ENCODE measurements at regions not wholly inside any gene's neighbourhood (a gene's known extent, or its start where the extent isn't known, plus 50 kb on each side); places are given as distances from the start of the nearest gene placed in this dataset.
A peak's percentile ranks its signal among the peaks of the same experiment; 100 is the strongest.

DNA sequence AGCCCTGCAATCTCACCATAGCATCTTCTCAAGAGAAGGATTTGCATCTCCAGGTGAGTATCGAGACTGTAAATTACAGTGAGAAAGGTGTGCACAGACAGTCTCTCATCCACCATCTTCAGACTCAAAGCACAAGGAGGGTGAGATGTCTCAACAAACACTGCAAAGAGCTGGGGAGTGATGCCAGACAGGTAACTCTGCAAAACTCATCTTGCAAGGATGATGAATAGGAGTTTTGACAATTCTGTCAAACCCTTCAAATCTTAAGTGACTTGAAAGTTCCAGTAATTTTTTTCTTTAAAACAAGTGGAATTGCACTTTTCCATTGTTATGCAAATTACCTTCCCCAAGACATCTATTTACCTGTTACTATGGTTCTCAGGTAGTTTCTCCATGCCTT lies 277.2 kb upstream of the VCX3A start:
- intact Hi-C loops (cut with DNase I): no loop called here
- DNase-seq: peak in 15 of 42 donors; percentile 7 to 66 (median 26)

DNA sequence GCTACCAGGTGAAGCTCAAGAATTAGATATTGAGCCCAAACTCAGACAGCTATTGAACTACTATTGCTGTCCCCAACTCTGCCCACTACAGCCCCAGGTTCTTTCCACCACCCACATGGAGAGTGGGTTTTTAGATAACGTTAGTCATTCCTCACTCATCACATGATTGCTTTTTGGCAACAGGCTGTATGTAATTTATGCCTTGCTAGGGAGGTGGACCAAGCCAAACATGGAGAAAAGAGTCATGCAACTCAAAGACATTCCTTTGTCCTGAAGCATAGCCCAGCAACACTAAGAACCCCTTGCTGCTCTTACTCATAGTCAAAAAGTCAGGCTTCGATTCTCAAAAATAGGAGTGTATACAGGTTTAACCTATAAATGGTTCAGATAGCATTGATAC lies 275.9 kb upstream of the VCX3A start:
- no peak for DNase-seq
- intact Hi-C loops (cut with DNase I): no loop called here

DNA sequence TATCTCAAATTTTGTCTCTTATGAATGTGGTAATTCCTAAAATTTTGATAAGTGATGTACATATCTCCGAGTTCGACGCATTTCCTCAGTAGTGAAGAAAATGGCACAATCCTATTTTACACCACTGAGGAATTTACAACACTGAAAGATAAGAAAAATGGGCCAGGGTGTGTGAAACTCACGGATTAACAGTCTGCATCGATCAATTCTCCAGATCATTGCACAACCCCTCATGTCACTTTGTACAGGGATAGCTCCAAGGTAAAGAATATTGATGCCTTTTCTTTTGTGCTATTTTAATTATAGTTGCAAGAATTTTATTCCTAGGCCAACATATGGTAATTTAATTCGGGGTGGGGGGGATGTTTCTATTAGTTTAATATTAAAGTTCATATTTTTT lies 268.7 kb upstream of the VCX3A start:
- intact Hi-C loops (cut with DNase I): no loop called here
- no peak for DNase-seq

DNA sequence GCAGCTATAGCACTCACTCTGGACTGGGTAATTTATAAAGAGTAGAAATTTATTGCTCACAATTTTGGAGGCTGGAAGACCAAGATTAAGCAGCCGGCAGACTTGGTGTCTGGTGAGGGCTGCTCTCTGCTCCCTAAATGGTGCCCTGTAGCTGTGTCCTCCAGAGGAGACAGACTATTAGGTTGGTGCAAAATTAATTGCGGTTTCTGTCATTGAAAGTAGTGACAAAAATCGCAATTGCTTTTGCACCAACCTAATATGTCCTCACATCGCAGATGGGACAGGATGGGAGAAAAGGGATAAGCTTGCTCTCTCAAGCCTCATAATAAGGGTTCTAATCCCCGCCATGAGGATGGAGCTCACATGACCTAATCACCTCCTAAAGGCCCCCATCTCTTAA lies 258.1 kb upstream of the VCX3A start:
- no peak for DNase-seq
- intact Hi-C loops (cut with DNase I): no loop called here

DNA sequence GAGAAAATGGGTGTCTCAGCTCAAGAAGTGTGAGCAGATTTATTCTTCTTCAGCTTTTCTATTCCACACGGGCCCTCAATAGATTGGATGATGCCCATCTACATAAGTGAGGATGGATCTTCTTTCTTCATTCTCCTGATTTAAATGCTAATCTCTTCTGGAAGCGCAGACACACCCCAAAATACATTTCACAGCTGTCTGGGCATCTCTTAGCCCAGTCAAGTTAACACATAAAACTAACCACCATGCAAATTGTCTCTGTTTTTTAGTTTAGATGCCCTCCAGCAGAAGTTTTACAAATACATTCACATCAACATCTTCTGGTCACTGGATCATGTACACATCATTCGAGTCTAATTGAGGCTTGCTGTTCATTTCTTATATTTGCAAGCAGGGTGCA lies 249.0 kb upstream of the VCX3A start:
- intact Hi-C loops (cut with DNase I): no loop called here
- DNase-seq: no peak

DNA sequence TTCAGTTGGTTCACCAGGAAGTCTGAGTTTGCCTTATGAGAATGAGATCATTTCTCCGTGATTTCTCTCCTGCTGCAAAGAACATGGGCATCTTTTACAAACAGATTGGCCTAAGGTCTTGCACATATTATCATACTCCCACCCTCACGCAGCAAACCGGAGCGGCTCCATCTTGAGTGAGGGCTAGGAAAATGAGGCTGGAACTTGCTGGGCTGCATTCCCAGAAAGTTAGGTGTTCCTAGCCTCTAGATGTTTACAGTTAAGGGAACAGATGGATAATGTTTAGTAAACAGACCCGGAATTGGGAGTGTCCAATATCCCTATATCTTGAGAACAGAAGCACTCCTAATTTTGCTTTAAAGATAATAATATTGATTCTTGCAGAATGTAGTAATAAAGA lies 247.9 kb upstream of the VCX3A start:
- no peak for DNase-seq
- intact Hi-C loops (cut with DNase I): no loop called here

DNA sequence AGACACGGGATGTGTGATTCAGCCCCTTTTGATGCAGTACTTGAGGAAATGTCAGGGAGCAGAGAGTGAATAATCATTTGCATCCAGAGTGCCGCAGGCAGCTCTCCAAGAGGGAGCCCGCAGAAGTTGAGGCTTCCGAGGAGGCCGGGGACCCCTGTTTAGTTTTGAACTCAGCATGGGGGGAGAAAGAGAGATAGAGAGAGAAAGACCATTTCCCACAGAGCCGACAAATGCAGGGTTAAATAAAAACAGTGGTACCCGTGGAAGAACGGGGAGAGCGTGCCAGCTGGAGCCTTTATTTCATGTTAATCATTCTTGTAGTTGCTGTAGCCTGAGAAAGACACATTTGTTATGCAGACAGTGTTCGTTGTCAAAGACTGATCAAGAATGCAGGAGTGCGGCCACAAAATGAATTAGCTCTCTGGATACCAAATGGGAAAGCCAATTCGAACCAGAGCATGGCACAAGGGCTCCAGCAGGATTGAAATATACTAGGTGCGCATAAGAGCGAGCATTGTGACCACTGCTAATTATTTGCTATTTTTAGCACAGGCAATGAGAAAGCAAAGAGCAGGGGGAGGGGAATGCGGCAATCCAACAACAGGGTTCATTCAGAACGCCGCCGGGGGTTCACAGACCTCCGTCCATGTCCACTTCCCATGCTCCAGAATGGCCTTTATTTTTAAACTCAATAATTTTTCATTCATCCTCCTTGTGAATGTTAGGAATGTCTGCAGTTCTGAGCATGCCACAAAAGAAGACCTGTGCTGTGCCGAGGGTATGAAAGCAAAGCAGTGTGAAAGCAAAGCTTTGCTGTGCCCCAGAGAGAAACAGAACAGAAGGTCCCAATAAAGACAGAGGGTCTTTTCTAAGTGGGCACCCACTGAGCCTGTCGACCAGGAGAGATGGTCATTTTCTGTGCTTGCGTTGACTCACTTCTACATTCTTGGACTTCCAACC lies 243.9 kb upstream of the VCX3A start:
- peak in 41 of 42 donors; percentile 4 to 68 (median 36) for DNase-seq
- intact Hi-C loops (cut with DNase I): no loop called here

DNA sequence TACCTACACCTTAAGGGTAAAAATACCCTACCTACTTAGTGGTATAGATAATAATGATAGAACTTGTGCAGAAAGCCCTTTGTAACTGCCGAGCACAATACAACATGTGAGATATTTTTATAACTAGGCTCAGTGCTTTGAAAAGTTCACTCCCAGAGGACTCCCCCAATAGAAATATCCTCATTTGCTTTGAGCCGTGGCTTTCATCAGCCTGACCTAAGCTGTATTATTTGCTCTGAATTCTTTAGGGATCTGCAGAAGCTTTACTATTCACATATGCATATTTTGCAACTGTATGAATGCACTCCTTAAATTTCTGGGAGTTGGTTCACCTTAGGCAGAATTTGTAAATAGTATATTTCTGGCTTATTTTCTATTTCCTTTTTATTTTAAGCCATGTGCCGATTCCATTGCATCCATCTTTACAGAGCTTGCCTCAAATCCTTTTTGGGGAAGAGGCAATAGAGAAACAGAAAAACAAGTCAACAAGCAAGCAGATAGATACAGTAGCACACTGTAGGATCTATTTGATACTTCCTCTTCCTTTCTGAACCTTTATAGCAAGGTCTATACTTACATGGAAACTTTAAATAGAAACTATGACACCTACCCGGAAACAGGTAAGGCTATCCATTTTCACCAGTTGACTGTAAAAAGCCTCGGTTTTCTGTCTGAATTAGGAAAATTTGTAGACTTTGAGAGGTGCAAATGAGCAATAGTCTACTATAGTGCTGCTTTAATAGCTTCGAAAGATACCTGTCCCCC lies 242.5 kb upstream of the VCX3A start:
- no peak for DNase-seq
- intact Hi-C loops (cut with DNase I): no loop called here

DNA sequence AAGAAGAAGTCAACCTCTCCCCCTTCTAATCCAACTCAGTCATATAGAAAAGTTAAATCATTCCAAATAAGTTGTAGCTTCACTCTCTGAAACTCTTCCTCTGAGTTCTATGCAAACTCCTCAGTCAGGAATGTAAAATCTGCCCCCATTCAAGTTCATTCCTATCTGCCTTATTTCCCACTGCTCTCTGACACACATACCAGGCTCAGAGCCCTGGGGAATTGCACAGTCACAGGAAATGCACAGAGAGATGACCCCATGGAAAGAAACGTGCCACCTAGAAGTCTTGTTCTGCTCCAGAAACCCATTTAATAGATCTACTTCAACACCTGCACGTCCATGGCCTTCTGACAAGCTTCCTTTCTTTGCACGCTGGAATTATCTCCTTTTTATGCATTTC lies 236.0 kb upstream of the VCX3A start:
- intact Hi-C loops (cut with DNase I): no loop called here

DNA sequence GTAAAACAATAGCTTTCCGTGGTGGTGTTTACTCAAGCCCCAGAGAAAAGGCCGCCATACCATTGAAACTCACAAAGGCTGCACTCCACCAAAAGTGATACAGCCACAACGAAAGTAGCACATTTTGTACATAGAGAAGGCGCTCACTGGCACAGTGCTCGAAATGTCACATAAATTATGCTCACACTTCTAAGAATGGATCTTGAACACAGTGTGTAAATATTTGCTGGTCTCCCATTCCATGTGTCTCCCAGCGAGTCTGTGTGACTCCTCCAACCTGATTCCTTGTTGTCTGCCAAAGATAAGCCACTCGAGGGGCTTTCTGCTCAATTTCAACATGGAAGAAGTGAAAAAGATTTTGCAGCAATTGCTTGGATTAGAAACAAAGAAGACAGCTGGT lies 234.0 kb upstream of the VCX3A start:
- no peak for DNase-seq
- intact Hi-C loops (cut with DNase I): no loop called here

More for the DNA sequence above, 236.0 kb upstream of the VCX3A start:
- DNase-seq: no peak

DNA sequence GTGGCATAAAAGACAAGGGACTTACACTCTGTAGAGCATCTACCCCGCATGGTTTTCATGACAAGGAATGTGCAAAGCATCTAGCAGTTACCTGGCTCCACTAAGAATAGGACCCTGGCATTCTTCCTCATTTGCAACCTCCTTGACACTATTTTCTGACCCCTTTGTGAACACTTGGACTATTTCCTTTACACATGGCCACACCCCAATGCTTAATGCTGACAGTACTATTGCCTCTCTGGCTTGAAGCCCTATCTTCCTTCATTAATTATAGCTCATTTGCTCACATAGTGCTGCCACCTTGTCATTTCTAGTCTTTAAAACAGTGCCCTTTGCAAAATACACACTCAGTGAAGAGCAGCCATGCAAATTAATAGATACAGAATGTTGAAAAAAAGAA lies 226.3 kb upstream of the VCX3A start:
- intact Hi-C loops (cut with DNase I): no loop called here
- no peak for DNase-seq

DNA sequence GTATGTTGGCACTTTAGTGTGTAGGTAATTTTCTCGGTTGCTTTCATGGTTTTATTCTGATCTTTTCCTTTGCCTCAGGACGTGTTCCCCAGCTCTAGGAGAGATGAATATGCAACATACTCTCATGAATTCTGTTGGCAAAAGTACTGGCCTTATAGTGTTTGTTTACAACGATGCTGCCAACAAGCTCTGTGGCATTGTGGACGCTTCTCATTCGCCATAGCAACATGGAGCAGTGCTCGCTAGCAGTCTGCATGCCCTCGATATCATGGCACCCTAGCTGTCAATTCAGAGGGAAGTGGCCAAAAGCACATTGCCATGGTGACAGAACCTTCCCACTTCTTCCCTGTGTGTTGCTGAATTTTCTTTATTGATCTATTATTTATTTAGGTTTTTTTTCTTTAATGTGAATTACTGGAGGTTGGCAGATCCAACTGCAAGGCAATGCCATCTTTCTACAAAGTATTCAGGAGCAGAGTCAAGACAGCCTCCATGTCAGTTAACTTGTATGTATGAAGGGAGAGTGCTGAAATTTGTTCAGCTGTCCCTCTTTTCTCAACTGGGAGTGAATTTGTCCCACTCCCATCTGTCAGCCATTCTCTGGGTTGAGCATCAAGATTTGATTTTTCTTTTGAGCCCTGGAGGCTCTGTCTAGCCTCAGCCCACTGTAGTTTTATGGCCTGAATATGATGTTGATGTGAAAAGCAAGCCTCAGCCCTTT lies 224.9 kb upstream of the VCX3A start:
- intact Hi-C loops (cut with DNase I): no loop called here

DNA sequence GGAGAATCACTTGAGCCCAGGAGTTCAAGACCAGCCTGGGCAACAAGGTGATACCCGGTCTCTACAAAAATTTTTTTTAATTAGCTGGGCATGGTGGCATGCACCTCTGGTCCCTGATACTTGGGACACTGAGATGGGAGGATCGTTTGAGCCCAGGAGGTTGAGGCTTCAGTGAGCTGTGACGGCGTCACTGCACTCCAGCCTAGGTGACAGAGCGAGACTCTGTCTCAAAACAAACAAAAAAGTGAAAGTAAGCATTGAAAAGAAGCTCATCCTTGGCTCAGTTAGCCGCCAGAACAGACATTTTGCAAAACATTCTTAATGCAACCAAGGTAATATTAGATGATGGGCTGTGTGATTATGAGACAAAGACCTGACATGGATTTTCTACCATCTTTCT lies 223.3 kb upstream of the VCX3A start:
- no peak for DNase-seq
- intact Hi-C loops (cut with DNase I): no loop called here

More for the DNA sequence above, 224.9 kb upstream of the VCX3A start:
- DNase-seq: no peak

DNA sequence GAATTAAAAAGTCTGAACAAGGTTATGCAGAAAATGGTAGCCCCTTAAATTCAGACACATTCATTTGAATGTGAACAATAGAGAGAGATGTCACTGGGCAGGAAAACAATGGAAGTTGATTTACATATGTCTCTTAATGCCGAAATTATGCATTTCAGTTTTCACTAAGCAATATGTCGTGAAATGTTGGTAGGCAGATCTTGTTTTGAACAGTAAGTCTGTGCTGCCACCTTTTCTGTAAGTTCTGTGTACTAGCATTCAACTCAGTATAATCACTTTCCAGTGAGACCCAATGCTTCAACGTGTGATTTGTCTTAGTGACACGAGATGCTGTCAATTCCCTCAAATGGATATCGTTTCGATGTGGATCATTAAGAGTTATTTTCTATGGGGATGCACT lies 222.7 kb upstream of the VCX3A start:
- intact Hi-C loops (cut with DNase I): no loop called here

DNA sequence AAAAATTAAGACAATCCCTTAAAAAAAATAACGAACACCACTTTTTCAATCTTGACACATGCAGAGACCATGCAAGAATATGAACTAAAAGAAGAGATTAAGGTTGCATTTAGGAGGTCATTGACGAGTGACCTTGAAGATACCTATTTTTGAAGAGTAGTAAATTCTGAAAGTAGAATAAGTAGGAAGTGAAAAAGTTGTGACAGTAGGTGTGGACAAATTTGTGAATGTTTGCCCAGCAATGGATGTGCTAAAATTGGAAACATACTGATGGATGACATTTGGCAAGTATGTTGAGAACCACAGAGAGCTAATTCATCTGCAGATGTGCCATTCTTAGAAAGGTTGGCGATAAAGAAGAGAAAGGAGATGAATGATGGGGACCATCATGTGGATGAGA lies 213.7 kb upstream of the VCX3A start:
- intact Hi-C loops (cut with DNase I): no loop called here

More for the DNA sequence above, 222.7 kb upstream of the VCX3A start:
- no peak for DNase-seq

DNA sequence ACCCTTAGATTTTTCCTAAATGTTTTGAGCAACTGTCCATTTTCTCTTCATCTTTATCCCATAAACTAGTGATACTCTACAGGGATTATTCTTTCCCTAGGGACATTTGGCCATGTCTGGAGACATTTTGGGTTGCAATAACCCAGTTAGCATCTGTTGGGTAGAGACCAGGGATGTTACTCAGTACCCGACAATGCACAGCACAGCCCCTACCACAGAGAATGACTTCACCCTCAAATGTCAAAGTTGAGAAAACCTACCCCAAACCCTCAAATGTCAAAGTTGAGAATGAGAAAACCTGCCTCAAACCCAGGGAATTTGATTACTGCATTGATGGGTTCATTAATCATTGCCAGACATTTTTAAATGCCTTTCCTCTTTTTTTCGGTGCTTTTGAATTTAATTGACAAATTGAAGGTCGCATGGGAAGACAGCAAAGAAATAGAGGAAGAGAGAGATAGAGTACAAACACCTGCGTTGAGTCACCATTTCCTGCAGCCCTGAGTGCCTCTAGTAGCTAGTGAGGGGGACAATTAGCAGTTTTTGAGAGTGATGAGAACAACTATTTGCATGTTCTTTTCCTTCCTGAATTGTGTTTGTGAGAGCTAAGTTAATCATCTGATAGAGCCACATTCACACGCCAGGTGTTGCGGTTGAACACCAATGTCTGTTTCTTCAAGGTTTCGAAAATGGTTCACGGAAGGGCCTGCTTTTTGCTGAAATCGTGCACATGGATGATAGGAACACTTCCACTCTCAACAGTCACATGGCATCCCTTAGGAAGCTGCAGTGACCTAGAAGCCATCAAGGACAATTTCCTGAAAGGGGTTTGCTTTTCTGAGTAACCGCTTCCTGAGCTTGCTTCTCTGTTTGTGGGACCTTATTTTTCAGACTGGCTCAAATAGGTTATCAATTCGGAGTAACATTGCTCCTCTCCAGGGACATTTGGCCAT lies 203.9 kb upstream of the VCX3A start:
- intact Hi-C loops (cut with DNase I): no loop called here
- no peak for DNase-seq

More for the DNA sequence above, 213.7 kb upstream of the VCX3A start:
- DNase-seq: no peak

DNA sequence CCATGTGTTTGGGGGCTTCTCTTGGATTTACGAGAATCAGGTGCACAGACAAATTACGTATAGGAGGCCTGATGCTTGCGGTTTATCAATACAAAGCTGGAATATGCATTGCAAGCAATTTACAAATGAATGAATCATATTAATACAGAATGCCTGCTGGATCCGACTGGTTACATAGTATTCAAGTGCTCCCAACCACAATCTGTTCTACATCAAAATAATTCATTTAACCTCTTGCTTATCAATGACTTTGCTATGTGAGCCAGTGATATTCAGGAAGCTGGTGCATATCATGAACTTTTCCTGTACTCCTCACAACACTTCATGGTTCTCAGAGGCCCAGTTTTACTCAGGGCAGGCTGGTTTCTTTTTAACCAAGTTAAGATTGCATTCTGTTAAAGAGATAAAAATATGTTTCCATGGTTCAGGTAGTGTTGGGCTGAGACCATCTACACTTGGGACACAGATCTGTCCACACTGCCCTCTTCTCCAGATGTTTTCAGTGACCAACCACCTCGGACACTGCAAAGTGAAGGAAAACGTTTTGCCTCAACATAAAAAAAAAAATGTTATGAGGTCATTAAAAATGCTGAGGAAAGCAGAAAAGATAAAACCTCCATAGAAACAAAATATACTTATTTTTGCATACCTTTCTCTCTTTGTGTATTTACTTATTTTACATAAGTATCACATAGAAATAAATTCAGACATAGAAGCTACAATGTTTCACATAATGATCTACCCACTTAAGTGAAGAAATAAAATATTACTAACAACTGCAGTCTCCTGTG lies 200.1 kb upstream of the VCX3A start:
- no peak for DNase-seq
- intact Hi-C loops (cut with DNase I): no loop called here

DNA sequence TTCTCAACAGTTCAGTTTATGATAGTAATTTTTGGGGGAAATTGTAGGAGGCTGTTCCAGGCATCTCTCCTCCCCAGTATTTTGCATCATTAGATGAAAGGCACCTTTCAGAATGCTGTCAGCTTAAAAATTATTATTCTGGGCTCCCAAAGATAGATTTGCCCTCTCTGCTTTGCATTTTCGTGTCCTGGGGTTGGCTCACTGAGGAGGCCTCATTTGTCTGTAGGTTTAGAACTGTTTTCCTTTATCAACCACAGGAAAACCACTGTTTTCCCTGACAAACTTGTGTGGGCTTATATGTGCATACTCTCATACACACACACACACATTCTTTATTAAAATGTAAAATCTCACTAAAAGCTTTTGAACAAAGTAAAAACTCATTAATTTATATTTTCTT lies 197.2 kb upstream of the VCX3A start:
- DNase-seq: no peak
- intact Hi-C loops (cut with DNase I): no loop called here
